Suppressor macrophage (primary cell): ENCODE measurements at regions not wholly inside any gene's neighbourhood (a gene's known extent, or its start where the extent isn't known, plus 50 kb on each side); places are given as distances from the start of the nearest gene placed in this dataset.

ENCODE experiments used
- DNase-seq, 4 experiments: peaks; one replicate each; pipeline ENCODE4 v3.0.0-alpha.2; 2020 to 2022

- DNase-seq, result no peak
Observed at GRCh38 chr2:108067820-108068405, 81.6 kb downstream of the SLC5A7 start.

- no peak for DNase-seq
Observed at GRCh38 chr2:108069515-108070310, 83.4 kb downstream of the SLC5A7 start.

- no peak for DNase-seq
Observed at GRCh38 chr2:108073415-108074072, 87.2 kb downstream of the SLC5A7 start.

- DNase-seq, result no peak
Observed at GRCh38 chr2:108074150-108074549, 87.8 kb downstream of the SLC5A7 start.

GRCh38 chr2:108074946-108075345 is 88.6 kb downstream of the SLC5A7 start:
- peak in 1 of 4 experiments; percentile 3 for DNase-seq

GRCh38 chr2:108076527-108076926 is 90.2 kb downstream of the SLC5A7 start:
- no peak for DNase-seq

- DNase-seq, result peak; percentile 8 to 63 (median 31)
Observed at GRCh38 chr2:108079736-108080135, 93.4 kb downstream of the SLC5A7 start.

- peak in 1 of 4 experiments; percentile 2 for DNase-seq
Observed at GRCh38 chr2:108080177-108080576, 93.9 kb downstream of the SLC5A7 start.

- no peak for DNase-seq
Observed at GRCh38 chr2:108082978-108083377, 96.7 kb downstream of the SLC5A7 start.

- DNase-seq, result no peak
Observed at GRCh38 chr2:108084311-108084710, 98.0 kb downstream of the SLC5A7 start.

GRCh38 chr2:108092886-108093285 is 106.6 kb downstream of the SLC5A7 start:
- no peak for DNase-seq

GRCh38 chr2:108101481-108101880 is 115.2 kb downstream of the SLC5A7 start:
- DNase-seq, result no peak

- DNase-seq, result no peak
Observed at GRCh38 chr2:108106731-108107130, 120.4 kb downstream of the SLC5A7 start.

- no peak for DNase-seq
Observed at GRCh38 chr2:108111936-108112335, 125.6 kb downstream of the SLC5A7 start.

- DNase-seq, result no peak
Observed at GRCh38 chr2:108115868-108116267, 123.9 kb upstream of the SULT1C3 start.

GRCh38 chr2:108118996-108119395 is 120.8 kb upstream of the SULT1C3 start:
- peak; percentile 17 to 73 (median 52) for DNase-seq

GRCh38 chr2:108119492-108119891 is 120.3 kb upstream of the SULT1C3 start:
- DNase-seq, result no peak

GRCh38 chr2:108124736-108125495 is 114.9 kb upstream of the SULT1C3 start:
- DNase-seq, result no peak

GRCh38 chr2:108125581-108125980 is 114.2 kb upstream of the SULT1C3 start:
- no peak for DNase-seq

GRCh38 chr2:108128249-108128648 is 111.5 kb upstream of the SULT1C3 start:
- no peak for DNase-seq

- no peak for DNase-seq
Observed at GRCh38 chr2:108129636-108130035, 110.1 kb upstream of the SULT1C3 start.

- DNase-seq, result no peak
Observed at GRCh38 chr2:108133457-108133856, 106.3 kb upstream of the SULT1C3 start.

- peak in 1 of 4 experiments; percentile 24 for DNase-seq
Observed at GRCh38 chr2:108139521-108139920, 100.2 kb upstream of the SULT1C3 start.
